ENCODE measurements at regions not wholly inside any gene's neighbourhood (a gene's known extent, or its start where the extent isn't known, plus 50 kb on each side); places are given as distances from the start of the nearest gene placed in this dataset.

DNA sequence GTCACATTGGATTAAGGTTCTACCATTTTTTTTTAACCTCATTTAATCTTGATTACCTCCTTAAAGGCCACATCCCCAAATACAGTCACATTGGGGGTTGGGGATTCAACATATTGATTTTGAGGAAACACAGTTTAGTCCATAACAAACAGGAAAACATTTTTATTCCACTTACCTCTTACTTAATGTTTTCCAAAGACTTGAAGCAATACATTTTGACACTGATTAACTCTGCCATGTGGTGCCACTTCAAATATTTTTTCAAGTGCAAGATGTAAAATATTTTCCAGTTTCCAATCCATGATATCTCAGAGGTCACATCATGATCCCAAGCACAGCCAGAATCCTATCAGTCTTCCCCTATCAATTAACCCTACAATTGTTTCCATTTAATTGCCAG, 548.0 kb downstream of the CSNK1G3 start:
- no peak for DNase-seq (ENCODE audit: low read depth)

DNA sequence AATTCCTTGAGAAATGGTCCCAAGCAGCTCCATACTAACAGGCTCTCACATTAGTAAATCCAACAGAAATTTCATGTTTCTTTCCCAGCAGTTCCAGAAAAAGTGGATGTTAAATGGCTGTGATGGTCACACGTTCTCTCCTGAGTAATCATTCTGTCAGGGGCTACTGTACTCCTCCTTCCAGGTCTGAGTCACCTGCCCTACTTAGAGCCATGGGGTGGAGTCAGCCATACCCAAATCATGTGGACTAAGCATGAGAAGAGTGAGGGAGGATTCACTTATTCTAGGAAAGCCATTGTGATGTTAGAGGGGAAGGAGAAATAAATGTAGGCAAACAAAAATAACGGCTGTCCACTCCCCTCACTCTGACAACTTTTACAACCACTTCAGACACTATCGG, 547.2 kb downstream of the CSNK1G3 start:
- DNase-seq (ENCODE audit: low read depth), result no peak

DNA sequence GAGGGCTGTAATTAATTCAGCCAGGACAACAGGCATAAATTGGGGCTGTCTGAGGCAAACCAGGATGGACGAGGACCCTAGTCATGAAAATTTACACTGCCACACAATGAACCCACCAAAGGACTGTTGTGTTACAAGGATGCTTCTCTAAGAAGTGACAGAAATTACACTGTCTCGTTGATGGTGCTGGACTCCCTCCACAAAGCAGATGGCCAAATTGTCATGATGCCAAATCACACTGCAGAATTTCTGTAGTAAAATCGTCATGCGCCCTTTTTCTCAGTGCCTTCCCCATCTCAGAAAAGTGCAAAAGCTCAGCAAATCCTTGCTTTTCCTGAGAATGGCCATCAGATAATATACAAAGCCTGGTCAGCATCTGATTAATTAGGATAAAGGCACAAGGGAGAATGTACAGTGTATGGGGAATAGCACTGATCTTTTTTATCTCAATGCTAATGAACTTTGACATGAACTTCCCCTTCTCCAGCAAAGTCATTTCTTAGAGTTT, 545.8 kb downstream of the CSNK1G3 start:
- no peak for DNase-seq (ENCODE audit: low read depth)

DNA sequence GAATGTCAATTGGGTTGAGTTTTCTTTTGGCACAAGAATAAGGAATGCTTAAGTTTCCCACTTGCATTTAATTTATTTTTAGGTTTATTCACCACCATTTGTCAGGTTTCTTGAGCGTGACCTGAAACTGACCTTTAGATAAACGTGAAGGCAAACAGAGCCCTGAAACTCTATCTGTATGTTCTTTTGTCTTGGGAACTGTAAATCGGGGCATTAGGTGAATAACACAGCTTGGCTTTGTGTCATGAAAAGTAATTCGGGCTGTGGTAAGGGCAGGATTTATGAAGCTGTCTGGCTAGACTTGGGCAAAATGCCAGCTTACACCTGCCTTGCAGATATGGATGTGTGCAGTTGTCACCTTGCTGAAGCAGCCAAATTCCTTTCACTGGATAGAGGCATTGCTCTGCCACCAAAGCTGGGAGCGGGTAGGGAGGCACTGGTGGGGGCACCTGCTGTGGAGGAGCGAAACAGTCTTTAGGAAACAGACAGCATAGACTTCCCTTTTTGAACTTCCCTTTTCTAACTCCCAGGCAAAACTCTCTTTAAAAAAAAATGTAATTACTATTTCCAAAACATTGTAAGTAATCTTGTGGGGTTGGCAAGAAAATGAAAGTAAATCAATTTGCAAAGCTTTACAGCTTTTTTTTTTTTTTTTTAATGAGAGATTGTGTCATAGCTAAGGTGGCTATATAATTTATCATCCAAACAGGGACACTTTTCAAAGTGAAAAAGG, 545.2 kb downstream of the CSNK1G3 start:
- DNase-seq (ENCODE audit: low read depth), result no peak

DNA sequence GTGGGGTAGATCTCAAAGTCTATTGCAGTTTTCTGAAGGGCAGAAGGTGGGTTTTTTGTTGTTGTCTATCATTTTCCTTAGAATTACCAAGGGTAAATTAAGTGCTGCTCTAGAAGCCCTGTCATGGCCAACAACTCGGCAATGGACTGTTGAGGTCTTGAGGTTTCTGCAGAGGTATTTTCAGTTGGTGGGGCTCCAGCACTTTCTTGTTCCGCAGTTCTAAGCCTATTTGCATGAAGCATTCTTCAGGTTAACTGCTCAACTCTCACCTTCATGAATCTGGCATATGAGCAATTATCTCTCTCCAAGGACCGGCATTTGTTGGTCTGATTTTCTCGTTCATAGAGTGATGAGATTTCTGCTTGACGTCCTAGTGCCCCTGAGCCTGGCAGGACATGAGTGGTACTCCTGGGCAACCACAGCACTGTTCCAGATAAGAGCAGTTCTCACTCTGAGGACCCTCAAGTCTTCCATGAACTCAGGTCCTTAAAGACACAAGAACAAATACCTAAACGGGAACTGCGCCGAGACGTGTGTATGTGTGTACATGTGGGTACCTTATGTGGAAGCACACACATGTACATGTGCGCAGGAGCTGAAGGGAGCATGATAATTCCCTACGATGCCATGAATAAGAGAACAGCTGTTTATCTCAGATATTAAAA, 544.5 kb downstream of the CSNK1G3 start:
- DNase-seq (ENCODE audit: low read depth), result no peak

DNA sequence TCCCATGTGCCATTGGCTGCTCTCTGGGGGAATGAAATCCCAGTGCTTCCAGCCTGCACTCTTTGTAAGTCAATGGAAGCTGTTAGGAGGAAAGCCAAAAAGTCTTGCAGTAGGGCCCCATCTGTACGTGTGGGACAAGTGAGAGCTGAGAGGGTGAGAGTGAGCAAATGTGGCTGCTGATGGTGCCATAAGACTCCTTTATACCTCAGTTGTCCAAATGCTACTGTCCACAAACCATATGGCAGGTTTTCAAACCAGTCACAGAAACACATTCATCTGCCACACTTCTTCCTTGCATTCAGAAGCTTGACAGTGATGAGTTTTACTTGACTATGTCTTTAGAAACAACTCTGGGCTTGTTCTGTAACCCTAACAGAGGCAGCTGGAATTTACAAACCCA, 543.8 kb downstream of the CSNK1G3 start:
- no peak for DNase-seq (ENCODE audit: low read depth)

DNA sequence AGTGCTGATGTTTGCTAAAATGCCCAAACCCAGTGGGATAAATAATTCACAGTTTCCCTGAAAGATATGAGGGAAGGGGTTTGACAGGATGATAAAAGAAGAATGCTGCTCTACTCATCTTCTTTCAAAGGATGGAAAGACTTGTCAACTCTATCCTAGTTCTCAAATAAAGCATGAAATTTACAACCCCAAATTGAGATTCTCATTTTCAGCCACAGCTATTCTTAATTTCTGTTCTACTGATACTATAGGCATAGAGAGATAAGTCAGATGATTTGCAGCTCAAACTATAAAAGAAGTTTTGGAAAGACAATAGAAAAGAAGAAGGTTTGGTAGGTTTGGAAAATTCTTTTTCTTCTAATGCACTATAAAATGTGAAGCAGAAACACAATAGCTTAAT, 542.6 kb downstream of the CSNK1G3 start:
- no peak for DNase-seq (ENCODE audit: low read depth)

DNA sequence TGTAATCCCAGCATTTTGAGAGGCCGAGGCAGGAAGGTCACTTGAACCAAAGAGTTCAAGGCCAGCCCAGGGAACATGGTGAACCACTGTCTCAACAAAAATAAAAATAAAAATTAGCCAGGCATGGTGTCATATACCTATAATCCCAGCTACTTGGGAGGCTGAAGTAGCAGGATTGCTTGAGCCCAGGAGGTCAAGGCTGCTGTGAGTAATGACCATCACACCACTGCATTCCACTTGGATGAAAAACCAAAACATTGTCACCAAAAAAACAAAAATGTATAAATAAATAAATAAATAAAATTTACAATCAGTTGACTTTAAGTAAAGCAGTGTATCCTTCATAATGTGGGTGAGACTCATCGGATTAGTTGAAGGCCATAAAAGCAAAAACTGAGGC, 541.4 kb downstream of the CSNK1G3 start:
- no peak for DNase-seq (ENCODE audit: low read depth)

DNA sequence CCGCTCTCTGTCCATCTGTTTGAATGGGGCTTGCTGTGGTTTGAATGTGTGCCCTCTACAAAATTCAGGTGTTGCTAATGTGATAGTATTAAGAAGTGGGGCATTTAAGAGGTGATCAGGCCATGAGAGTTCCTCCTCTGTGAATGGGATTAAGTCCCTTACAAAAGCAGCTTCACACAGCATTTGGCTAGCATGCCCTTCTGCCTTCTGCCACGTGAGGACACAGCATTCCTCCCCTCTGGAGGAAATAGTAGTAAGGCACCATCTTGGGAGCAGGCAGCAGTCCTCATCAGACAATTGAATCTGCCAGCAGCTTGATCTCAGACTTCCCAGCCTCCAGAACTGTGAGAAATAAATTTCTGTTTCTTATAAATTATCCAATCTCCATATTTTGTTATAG, 540.2 kb downstream of the CSNK1G3 start:
- DNase-seq (ENCODE audit: low read depth), result no peak

DNA sequence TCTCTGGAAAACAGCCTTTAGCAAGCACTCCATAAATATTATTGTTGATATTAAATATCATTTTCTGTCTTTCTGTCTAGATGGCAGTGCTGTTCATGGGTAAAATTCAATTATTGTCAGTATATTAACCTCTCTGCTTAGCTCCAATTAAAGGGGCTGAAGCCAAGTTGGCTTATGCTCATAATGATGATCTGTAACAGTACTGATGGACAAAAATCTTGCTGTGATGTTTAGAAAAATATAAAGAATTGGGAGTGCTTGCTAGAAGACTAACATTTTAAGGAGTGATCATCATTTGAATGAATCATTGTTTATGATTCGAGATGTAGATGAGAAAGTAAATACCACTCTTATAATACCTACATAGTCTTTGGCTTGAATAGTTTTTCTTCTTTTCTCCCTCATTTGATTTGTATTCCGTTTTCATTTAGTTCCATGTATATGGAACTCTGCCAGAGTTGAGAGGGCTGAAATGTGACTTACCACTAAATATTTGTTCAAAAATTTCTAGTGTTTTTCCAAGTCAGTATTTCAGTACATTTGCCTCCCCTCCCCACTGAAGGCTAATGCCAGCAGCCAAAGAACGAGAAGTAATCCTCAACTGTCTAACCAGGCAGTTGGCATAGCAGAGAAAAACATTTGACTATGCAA, 538.3 kb downstream of the CSNK1G3 start:
- no peak for DNase-seq (ENCODE audit: low read depth)

DNA sequence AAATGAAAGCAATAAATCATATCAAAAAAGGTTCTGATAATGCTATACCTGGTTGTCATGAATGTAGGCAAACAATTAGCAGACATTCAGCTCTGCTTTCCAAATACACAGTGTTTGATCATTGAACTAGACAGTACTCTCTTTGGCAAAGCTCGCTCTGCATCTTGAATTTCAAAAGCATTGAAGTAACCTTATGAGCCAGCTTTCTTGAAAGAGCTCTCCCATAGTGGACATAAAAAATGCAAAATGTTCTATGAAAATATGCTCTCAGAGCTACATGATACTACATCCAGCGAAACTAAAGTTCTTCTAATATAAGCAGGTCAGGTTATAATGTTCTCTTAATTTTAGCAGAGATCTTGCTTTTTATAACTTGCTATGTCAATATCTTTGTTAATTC, 533.4 kb downstream of the CSNK1G3 start:
- no peak for DNase-seq (ENCODE audit: low read depth)

DNA sequence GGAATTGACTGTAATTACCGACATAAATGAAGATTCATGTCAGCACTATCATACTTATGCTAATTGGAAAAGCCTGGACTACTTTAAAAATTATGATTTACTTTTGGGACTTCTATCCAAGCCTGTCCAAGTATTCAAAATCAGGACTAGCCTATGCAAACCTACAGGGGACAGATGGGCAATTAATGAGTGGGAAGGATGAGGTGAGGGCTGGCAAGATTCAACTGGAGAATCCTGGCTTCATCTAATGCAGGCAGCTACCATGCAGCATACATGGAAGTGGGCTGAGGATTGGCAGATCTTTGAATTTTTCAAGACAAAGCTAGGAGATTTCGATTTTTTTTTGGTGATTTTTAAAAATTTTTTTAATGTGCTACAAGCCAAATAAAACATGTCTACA, 532.6 kb downstream of the CSNK1G3 start:
- no peak for DNase-seq (ENCODE audit: low read depth)

DNA sequence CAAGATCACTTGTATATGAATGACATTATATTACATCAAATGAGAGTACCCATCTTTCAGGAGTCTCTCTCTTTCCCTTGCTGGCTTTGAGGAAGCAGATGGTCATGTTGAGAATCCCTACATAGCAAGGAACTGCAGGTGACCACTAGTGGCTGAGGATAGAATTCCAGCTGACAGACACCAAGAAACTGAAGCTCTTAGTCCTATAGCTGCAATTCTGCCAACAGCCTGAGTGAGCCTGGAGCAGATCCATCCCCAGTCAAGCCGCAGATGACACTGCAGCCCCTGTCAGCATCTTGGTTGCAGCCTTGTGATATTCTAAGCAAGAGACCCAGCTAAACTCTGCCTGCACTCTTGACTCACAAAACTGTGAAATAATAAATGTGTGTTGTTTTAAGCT, 531.5 kb downstream of the CSNK1G3 start:
- no peak for DNase-seq (ENCODE audit: low read depth)

DNA sequence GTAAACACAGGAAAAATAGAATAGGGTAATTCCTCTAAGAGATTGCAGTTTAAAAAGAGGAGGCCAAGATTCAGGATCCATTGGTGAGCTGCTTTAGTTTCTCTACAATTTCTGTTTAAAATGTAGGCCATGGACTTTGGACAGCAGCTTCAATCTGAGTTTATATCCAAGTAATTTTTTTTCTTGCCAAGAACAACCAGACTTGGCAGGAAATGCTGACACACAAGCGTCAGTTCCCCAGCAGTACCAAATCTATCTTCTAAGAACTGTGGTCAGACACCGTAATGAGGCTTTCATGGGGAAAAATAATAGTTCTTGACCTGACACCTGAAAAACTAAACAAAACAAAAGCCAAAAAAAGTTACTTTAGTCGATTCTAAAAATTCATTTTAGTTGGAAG, 528.8 kb downstream of the CSNK1G3 start:
- no peak for DNase-seq (ENCODE audit: low read depth)

DNA sequence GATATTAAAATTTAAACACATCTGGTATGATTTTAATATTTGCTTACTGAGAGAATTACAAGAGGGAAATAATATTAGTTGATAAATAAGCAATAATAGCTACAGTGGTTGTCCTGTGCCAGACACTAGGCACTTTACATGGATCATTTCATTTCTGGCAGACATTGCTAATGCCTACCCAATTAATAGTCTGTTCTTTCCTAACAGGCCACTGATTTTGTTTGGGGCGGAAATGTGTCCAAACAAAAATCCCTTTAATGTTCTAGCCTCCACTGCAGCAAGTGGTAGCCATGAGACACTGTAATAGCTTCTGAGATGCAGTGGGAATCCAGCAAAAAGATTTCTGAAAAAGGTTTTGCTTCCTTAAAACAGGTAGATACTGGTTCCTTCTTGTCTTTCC, 527.4 kb downstream of the CSNK1G3 start:
- DNase-seq (ENCODE audit: low read depth), result no peak

DNA sequence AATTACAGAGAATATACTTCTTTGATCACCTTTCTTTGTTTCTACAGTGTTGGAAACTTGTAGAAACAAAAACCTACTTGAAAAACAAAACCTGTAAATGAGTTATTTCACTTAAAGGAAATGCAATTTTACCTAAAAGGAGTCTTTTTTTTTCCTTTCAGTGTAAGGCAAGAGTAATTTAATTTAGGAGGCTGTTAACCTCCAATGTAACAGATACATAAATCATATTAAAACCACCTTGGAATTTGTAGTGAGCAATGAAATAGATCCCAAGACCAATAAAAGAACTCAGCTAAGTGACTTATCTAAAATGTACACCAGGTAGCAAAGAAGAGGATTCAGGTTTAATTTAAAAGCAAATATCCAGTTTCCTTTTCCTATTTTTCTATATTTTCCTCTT, 524.8 kb downstream of the CSNK1G3 start:
- DNase-seq (ENCODE audit: low read depth), result no peak

DNA sequence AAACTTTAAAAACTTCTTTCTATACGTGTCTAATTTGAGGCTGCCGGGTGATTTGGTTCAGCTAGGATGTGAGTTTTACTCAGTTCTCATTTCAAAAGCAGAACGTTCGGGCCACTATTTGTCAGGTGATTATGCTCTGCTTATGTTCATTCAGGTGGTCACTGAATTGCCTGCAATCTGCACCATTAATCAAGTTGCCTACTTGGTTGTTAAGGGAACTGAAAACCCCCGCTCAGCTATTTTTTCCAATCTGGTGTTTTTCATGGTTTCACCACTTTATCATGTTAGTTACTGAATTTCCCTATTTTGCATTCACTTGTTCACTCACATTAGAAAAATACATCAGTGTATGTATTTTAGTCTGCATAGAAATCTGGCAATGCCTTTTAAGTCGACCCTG, 523.0 kb downstream of the CSNK1G3 start:
- no peak for DNase-seq (ENCODE audit: low read depth)

DNA sequence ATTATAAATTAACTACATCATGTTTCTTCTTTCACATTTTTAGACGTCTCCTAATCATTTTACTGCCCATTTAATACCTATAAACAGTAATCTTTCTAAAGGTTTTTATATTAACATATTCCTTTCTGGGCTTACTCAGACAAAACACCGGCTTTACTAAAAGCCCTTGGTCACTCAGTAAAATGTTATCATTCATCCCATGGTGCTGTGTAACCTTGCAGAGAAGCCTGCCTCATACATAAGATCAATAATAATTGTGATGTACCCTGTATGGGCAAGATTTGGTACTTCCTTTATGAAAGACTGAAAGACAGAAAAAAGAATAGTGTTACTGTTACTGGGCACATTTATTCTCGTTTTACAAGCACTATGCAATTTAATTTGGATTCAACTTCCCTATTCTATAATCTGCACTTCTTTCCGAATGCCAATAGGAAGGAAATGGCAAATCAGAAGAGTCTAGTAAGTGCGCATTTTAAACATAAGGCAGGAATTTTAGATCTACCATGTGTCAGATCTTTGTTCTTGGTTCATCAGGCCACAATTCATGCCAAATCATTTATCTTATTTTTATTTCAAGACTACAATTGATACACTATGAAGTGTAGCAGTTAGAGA, 522.2 kb downstream of the CSNK1G3 start:
- no peak for DNase-seq (ENCODE audit: low read depth)

DNA sequence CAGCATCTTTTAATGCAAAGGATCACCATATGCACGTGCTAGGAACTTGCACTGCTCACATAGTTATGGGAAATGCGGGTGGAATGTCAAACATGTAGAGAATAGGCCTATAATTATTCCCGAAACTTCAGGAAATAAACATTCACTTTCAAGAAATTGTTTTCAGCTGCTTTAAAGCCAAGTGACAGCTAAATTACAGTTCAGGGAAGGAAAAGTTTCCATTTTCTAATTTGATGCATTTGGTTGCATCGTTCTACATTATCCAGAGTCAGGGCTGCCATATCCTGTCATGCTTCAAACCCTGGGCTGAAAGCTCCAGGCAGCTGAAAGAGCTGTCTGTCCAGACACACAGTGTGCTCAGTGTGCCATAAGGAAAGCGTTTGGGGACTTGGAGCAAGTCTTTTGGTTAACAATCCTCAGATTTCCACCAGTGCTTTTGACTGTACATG, 518.1 kb downstream of the CSNK1G3 start:
- DNase-seq (ENCODE audit: low read depth), result no peak

DNA sequence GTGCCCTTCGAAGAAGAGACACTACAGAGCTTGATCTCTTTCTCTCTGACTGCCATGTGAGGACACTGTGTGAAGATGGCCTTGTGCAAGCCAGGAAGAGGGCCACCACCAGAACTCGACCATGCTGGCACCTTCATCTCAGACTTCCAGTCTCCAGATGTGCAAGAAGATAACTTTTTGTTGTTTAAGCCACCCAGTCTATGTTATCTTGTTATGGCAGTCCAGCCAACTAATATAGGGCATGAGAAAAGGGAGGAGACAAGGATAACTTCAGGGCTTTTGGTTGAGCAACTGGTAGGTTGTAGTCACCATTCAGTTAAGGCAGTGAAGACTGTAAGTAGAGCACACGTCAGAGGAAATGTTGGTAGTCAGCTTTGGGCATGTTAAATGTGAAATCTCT, 515.5 kb downstream of the CSNK1G3 start:
- DNase-seq (ENCODE audit: low read depth), result no peak

DNA sequence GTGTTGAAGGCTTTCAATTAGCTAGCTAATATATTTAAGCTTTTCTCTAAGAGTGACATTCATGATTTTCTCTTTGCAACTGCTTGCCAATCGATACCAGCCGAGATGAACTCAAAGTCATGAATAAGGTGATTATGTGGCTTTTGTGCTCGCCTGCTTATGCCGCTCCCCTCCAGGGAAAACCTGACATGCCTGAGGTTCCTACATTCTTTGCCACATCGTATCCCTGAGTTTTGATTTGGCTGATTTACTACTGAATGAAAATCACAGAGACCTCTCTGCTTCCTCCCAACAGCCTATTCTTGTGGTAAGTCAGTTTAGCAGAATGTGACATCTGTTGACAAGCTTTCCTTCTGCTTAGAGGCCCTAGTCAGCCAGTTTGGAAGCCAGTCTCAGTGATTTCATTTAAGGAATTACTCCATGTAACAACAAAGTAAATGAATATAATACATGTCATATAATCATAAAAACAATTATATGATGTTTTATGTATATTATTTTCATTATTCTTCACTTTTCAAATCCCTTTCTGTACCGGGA, 513.4 kb downstream of the CSNK1G3 start:
- no peak for DNase-seq (ENCODE audit: low read depth)

DNA sequence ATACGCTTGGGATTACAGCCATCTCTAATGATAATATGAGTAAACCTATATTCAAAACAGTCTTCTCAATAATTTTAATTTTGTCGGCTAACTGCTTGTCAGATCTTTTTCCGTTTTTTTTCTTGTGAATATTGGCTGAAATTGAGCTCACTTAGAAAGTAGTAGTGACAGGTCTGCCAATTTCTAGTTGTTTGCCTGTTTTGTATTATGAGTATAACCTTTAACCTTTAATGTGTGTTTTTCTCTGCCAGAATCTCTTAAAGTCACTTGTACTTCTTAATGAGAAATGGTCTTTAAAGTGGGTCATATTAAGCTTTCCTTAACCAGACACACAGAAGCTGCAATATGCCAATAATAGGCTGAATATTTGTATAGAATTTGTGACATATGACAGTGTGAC, 511.0 kb downstream of the CSNK1G3 start:
- no peak for DNase-seq (ENCODE audit: low read depth)

DNA sequence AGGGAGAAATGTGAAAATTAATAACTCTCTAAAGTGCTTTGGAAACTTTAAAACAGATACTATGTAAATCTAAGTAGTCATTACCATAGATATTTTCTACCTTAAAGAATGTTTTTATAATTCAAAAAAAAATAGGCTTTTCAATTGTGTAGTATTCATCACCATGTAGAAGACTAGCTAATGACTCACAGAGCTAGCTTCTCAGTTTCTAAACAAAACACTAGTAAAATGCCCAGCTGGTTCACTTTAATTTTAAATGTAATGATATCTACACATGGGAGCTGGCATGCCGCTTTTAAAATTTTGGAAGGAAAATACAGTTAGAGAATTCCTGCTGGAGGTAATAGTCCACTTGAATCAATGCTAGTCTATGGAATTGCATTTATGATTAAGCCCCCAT, 509.8 kb downstream of the CSNK1G3 start:
- no peak for DNase-seq (ENCODE audit: low read depth)
